Spleen (tissue), 7 donors: ENCODE measurements at regions not wholly inside any gene's neighbourhood (a gene's known extent, or its start where the extent isn't known, plus 50 kb on each side); places are given as distances from the start of the nearest gene placed in this dataset.

Experiments
- CTCF ChIP-seq, 11 experiments: fragments of 200-600 bp in 7 of 11; fragments of 450-650 bp in 4 of 11; sonication (generic) in 4 of 11; IDR thresholded peaks in 8 of 11; conservative IDR thresholded peaks in 3 of 11; 1 replicate in 7 of 11; 2 replicates in 4 of 11; pipeline versions ENCODE4 v1.4.0 to v1.8.0; 2016 to 2021; ENCODE audit warnings: antibody characterized with exemption in 11 of 11, inconsistent platforms in 4 of 11, mild to moderate bottlenecking in 1 of 11
- POLR2A ChIP-seq, 3 donors: fragments of 450-650 bp; IDR thresholded peaks; one replicate each; pipeline ENCODE4 v1.5.1; 2017; ENCODE audit warnings: antibody characterized with exemption in 3 of 3, mild to moderate bottlenecking in 1 of 3
- POLR2AphosphoS5 ChIP-seq, 3 donors: sonication (generic); formaldehyde crosslinking; IDR thresholded peaks; one replicate each; pipeline ENCODE4 v1.5.1; 2017; ENCODE audit warnings: antibody characterized with exemption in 3 of 3
- donor health status: DM: no; HTN: no; CAD: no; lungs with moderate emphysema.
- donor health status: DM: no; HTN: no; CAD: no.
- donor health status: DM: no; HTN: no; CAD: no.

- TF ChIP-seq CTCF (IDR thresholded peaks at IDR 0.05 in 8 of 11, conservative IDR thresholded peaks at IDR 0.05 in 3 of 11) (no peak), POLR2AphosphoS5 (IDR thresholded peaks at IDR 0.05) (no peak), POLR2A (IDR thresholded peaks at IDR 0.05) (no peak)
These were observed 54.6 kb downstream of the SST start for GRCh38 chr3:187615630-187616029.
